Heart left ventricle (tissue), 13 donors: ENCODE measurements at regions not wholly inside any gene's neighbourhood (a gene's known extent, or its start where the extent isn't known, plus 50 kb on each side); places are given as distances from the start of the nearest gene placed in this dataset.

Experiments used
- POLR2A ChIP-seq, 2 donors: fragments of 450-650 bp; IDR thresholded peaks; one replicate each; pipeline ENCODE4 v1.6.1; 2017; ENCODE audit warnings: antibody characterized with exemption in 2 of 2, mild to moderate bottlenecking in 2 of 2, moderate library complexity in 2 of 2
- TF ChIP-seq, protein P1 (sequence below), 12 donors: fragments of 200-600 bp; sonication (generic) in 4 of 12; IDR thresholded peaks; one replicate each; pipeline versions ENCODE4 v1.5.0 to v1.8.0; 2018 to 2022; ENCODE audit warnings: antibody characterized with exemption in 12 of 12, mild to moderate bottlenecking in 5 of 12
- donor health status: ischemic (EF 13 %, LVEDD 7.1; RV severe dilation, severe dysfunction).
- donor health status: DM: no; HTN: yes; CAD: no.
- donor health status: DM: no; HTN: no; CAD: no.
- donor health status: ischemic (EF 25% LVEDD 6.9; RV normal size, moderate dysfunction).
- donor health status: ischemic (EF 25% LVEDD 5.7; RV mildly dilated, moderate dysfunction).
- donor health status: ischemic (EF 35%, LVEDD 5.7; RV mildly dilated, moderate dysfunction).
- donor health status: nonischemic (EF 11% LVEDD 7.7; RV severe dilation, severe dysfunction).
- donor health status: DM: yes; HTN: yes; CAD: no.
- donor health status: PGD.
- donor health status: ischemic (EF 29% LVEDD 5.4; RV normal size, mild dysfunction).
- donor health status: nonischemic (EF 23%, LVEDD 6.1; RV moderate dilation, normal function).

GRCh38 chr5:117803533-117803932, 1184.8 kb downstream of the DTWD2 start:
- TF ChIP-seq, protein P1, sequence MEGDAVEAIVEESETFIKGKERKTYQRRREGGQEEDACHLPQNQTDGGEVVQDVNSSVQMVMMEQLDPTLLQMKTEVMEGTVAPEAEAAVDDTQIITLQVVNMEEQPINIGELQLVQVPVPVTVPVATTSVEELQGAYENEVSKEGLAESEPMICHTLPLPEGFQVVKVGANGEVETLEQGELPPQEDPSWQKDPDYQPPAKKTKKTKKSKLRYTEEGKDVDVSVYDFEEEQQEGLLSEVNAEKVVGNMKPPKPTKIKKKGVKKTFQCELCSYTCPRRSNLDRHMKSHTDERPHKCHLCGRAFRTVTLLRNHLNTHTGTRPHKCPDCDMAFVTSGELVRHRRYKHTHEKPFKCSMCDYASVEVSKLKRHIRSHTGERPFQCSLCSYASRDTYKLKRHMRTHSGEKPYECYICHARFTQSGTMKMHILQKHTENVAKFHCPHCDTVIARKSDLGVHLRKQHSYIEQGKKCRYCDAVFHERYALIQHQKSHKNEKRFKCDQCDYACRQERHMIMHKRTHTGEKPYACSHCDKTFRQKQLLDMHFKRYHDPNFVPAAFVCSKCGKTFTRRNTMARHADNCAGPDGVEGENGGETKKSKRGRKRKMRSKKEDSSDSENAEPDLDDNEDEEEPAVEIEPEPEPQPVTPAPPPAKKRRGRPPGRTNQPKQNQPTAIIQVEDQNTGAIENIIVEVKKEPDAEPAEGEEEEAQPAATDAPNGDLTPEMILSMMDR (IDR thresholded peaks at IDR 0.05) = no peak
- TF ChIP-seq POLR2A (IDR thresholded peaks at IDR 0.05) = no peak
